H1 (cell line): ENCODE measurements at regions not wholly inside any gene's neighbourhood (a gene's known extent, or its start where the extent isn't known, plus 50 kb on each side); places are given as distances from the start of the nearest gene placed in this dataset.

Experiments used
- HDAC2 ChIP-seq, 2 experiments: fragments of 300-600 bp in 1 of 2; sonication (generic) in 1 of 2; IDR thresholded peaks; 2 replicates each; pipeline ENCODE4 v1.6.1; 2011 to 2012; ENCODE audit warnings: low read depth in 2 of 2, low read length in 2 of 2, mild to moderate bottlenecking in 2 of 2, moderate library complexity in 2 of 2, borderline replicate concordance in 1 of 2, inconsistent platforms in 1 of 2
- KDM1A ChIP-seq: fragments of 200-600, 300-600 bp; sonication (generic); IDR thresholded peaks from 2 replicates; pipeline ENCODE4 v1.7.1; 2016; ENCODE audit warnings: mild to moderate bottlenecking, low read length, borderline replicate concordance
- YY1 ChIP-seq: IDR thresholded peaks from 2 replicates; pipeline ENCODE4 v1.6.1; 2011; ENCODE audit warnings: low read depth, mild to moderate bottlenecking, low read length
- TF ChIP-seq, protein P1 (sequence below): fragments of 300-600 bp; sonication (generic); IDR thresholded peaks from 2 replicates; pipeline ENCODE4 v1.7.1; 2012; ENCODE audit warnings: low read length, moderate library complexity, mild to moderate bottlenecking, inconsistent platforms; ENCODE audit not compliant: insufficient replicate concordance

DNA sequence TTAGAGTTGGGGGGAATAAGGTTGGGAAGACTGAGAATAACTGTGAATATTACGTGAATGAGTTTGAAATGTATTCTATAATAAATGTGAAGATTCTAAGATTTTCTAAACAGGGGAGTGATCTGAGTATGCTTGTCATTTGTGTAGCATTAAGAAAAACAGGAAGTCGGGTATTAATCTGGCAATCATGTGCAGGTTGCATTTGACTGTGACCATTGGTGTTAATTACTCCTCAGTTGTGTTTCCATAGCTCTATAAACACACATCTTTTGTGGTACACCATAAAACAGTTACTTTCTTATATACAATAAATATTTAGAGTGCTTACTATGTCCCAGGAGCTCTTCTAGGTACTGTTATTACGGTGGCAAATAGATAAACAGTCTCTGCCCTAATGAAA is 434.4 kb upstream of the PDE3A start (continued):
- TF ChIP-seq HDAC2 (IDR thresholded peaks at IDR 0.05; ENCODE audit: borderline replicate concordance in 1 of 2, low read depth in 2 of 2, low read length in 2 of 2) (no peak), KDM1A (no peak), YY1 (no peak)
- TF ChIP-seq, protein P1, sequence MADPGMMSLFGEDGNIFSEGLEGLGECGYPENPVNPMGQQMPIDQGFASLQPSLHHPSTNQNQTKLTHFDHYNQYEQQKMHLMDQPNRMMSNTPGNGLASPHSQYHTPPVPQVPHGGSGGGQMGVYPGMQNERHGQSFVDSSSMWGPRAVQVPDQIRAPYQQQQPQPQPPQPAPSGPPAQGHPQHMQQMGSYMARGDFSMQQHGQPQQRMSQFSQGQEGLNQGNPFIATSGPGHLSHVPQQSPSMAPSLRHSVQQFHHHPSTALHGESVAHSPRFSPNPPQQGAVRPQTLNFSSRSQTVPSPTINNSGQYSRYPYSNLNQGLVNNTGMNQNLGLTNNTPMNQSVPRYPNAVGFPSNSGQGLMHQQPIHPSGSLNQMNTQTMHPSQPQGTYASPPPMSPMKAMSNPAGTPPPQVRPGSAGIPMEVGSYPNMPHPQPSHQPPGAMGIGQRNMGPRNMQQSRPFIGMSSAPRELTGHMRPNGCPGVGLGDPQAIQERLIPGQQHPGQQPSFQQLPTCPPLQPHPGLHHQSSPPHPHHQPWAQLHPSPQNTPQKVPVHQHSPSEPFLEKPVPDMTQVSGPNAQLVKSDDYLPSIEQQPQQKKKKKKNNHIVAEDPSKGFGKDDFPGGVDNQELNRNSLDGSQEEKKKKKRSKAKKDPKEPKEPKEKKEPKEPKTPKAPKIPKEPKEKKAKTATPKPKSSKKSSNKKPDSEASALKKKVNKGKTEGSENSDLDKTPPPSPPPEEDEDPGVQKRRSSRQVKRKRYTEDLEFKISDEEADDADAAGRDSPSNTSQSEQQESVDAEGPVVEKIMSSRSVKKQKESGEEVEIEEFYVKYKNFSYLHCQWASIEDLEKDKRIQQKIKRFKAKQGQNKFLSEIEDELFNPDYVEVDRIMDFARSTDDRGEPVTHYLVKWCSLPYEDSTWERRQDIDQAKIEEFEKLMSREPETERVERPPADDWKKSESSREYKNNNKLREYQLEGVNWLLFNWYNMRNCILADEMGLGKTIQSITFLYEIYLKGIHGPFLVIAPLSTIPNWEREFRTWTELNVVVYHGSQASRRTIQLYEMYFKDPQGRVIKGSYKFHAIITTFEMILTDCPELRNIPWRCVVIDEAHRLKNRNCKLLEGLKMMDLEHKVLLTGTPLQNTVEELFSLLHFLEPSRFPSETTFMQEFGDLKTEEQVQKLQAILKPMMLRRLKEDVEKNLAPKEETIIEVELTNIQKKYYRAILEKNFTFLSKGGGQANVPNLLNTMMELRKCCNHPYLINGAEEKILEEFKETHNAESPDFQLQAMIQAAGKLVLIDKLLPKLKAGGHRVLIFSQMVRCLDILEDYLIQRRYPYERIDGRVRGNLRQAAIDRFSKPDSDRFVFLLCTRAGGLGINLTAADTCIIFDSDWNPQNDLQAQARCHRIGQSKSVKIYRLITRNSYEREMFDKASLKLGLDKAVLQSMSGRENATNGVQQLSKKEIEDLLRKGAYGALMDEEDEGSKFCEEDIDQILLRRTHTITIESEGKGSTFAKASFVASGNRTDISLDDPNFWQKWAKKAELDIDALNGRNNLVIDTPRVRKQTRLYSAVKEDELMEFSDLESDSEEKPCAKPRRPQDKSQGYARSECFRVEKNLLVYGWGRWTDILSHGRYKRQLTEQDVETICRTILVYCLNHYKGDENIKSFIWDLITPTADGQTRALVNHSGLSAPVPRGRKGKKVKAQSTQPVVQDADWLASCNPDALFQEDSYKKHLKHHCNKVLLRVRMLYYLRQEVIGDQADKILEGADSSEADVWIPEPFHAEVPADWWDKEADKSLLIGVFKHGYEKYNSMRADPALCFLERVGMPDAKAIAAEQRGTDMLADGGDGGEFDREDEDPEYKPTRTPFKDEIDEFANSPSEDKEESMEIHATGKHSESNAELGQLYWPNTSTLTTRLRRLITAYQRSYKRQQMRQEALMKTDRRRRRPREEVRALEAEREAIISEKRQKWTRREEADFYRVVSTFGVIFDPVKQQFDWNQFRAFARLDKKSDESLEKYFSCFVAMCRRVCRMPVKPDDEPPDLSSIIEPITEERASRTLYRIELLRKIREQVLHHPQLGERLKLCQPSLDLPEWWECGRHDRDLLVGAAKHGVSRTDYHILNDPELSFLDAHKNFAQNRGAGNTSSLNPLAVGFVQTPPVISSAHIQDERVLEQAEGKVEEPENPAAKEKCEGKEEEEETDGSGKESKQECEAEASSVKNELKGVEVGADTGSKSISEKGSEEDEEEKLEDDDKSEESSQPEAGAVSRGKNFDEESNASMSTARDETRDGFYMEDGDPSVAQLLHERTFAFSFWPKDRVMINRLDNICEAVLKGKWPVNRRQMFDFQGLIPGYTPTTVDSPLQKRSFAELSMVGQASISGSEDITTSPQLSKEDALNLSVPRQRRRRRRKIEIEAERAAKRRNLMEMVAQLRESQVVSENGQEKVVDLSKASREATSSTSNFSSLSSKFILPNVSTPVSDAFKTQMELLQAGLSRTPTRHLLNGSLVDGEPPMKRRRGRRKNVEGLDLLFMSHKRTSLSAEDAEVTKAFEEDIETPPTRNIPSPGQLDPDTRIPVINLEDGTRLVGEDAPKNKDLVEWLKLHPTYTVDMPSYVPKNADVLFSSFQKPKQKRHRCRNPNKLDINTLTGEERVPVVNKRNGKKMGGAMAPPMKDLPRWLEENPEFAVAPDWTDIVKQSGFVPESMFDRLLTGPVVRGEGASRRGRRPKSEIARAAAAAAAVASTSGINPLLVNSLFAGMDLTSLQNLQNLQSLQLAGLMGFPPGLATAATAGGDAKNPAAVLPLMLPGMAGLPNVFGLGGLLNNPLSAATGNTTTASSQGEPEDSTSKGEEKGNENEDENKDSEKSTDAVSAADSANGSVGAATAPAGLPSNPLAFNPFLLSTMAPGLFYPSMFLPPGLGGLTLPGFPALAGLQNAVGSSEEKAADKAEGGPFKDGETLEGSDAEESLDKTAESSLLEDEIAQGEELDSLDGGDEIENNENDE, result no peak
